Hepatocyte (in vitro differentiated cells): ENCODE measurements at regions not wholly inside any gene's neighbourhood (a gene's known extent, or its start where the extent isn't known, plus 50 kb on each side); places are given as distances from the start of the nearest gene placed in this dataset.

Source experiments
- EZH2 ChIP-seq: fragments of 200-600 bp; sonication (generic); IDR thresholded peaks from 2 replicates; pipeline ENCODE4 v1.6.1; 2016; ENCODE audit warnings: antibody characterized with exemption, mild to moderate bottlenecking, borderline replicate concordance
- EZH2phosphoT487 ChIP-seq: fragments of 200-600 bp; sonication (generic); IDR thresholded peaks from one replicate; pipeline ENCODE4 v1.6.1; 2018; ENCODE audit warnings: antibody characterized with exemption, mild to moderate bottlenecking, low read depth, moderate library complexity; ENCODE audit not compliant: unreplicated experiment, severe bottlenecking
- TF ChIP-seq, protein P1 (sequence below): fragments of 200-600 bp; sonication (generic); IDR thresholded peaks from 2 replicates; pipeline ENCODE4 v1.5.1; 2016; ENCODE audit warnings: antibody characterized with exemption, mild to moderate bottlenecking; ENCODE audit not compliant: poor library complexity

DNA sequence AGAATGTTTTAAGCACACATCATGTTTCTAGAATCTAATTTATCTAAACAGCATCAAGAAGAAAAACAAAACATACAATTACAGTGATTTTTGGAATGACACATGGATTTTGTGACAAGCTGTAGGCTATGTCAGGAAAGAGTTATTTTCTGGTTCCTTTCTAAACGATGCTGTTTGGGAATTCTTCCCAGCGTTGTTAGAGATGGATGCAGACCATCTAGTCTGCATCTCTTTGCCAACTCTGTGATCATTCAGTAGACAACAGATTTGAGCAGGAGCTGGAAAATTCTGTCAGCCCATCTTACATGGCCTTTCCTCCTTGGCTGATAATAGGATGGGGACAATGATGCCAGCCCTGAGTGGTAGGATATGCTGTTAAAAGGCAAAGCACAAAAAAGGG lies 295.7 kb upstream of the TRPC7 start:
- TF ChIP-seq, protein P1, sequence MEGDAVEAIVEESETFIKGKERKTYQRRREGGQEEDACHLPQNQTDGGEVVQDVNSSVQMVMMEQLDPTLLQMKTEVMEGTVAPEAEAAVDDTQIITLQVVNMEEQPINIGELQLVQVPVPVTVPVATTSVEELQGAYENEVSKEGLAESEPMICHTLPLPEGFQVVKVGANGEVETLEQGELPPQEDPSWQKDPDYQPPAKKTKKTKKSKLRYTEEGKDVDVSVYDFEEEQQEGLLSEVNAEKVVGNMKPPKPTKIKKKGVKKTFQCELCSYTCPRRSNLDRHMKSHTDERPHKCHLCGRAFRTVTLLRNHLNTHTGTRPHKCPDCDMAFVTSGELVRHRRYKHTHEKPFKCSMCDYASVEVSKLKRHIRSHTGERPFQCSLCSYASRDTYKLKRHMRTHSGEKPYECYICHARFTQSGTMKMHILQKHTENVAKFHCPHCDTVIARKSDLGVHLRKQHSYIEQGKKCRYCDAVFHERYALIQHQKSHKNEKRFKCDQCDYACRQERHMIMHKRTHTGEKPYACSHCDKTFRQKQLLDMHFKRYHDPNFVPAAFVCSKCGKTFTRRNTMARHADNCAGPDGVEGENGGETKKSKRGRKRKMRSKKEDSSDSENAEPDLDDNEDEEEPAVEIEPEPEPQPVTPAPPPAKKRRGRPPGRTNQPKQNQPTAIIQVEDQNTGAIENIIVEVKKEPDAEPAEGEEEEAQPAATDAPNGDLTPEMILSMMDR: no peak
- TF ChIP-seq EZH2 (no peak), EZH2phosphoT487 (no peak)
